NCI-H510A (cell line): ENCODE measurements at regions not wholly inside any gene's neighbourhood (a gene's known extent, or its start where the extent isn't known, plus 50 kb on each side); places are given as distances from the start of the nearest gene placed in this dataset.
"Not testable (repeated sequence)": the region's sequence is repeated elsewhere in the genome, so short reads cannot be mapped to it uniquely, and the experiment has no call there.

Source experiments
- DNase-seq: peaks from one replicate; lab custom pipeline; 2025; lab: John Stamatoyannopoulos, UW

- DNase-seq = no peak
Measured at GRCh38 chr12:127169321-127170181, 1097.4 kb upstream of the TMEM132C start.

GRCh38 chr12:127170226-127171180 lies 1096.5 kb upstream of the TMEM132C start:
- DNase-seq = no peak

- no peak for DNase-seq
Measured at GRCh38 chr12:127172861-127173260, 1094.1 kb upstream of the TMEM132C start.

GRCh38 chr12:127173971-127174370 lies 1093.0 kb upstream of the TMEM132C start:
- not testable (repeated sequence) for DNase-seq

- no peak for DNase-seq
Measured at GRCh38 chr12:127174881-127175280, 1092.1 kb upstream of the TMEM132C start.

- no peak for DNase-seq
Measured at GRCh38 chr12:127175361-127175760, 1091.6 kb upstream of the TMEM132C start.

GRCh38 chr12:127176804-127177203 lies 1090.2 kb upstream of the TMEM132C start:
- no peak for DNase-seq

- no peak for DNase-seq
Measured at GRCh38 chr12:127178052-127178451, 1088.9 kb upstream of the TMEM132C start.

GRCh38 chr12:127178463-127178862 lies 1088.5 kb upstream of the TMEM132C start:
- DNase-seq = no peak

- no peak for DNase-seq
Measured at GRCh38 chr12:127179176-127179575, 1087.8 kb upstream of the TMEM132C start.

GRCh38 chr12:127182018-127182417 lies 1085.0 kb upstream of the TMEM132C start:
- DNase-seq = no peak

- DNase-seq = no peak
Measured at GRCh38 chr12:127189992-127190391, 1077.0 kb upstream of the TMEM132C start.

- DNase-seq = no peak
Measured at GRCh38 chr12:127191129-127191528, 1075.8 kb upstream of the TMEM132C start.

- DNase-seq = no peak
Measured at GRCh38 chr12:127192391-127192790, 1074.6 kb upstream of the TMEM132C start.

GRCh38 chr12:127193341-127193740 lies 1073.6 kb upstream of the TMEM132C start:
- no peak for DNase-seq

- DNase-seq = no peak
Measured at GRCh38 chr12:127194176-127194575, 1072.8 kb upstream of the TMEM132C start.

GRCh38 chr12:127205781-127206555 lies 1061.0 kb upstream of the TMEM132C start:
- DNase-seq = no peak

GRCh38 chr12:127209318-127209717 lies 1057.7 kb upstream of the TMEM132C start:
- no peak for DNase-seq

- no peak for DNase-seq
Measured at GRCh38 chr12:127214186-127214585, 1052.8 kb upstream of the TMEM132C start.

- DNase-seq = no peak
Measured at GRCh38 chr12:127223011-127223410, 1044.0 kb upstream of the TMEM132C start.

GRCh38 chr12:127223731-127224130 lies 1043.2 kb upstream of the TMEM132C start:
- no peak for DNase-seq

- no peak for DNase-seq
Measured at GRCh38 chr12:127230843-127231260, 1036.1 kb upstream of the TMEM132C start.
